22Rv1 (cell line): ENCODE measurements at regions not wholly inside any gene's neighbourhood (a gene's known extent, or its start where the extent isn't known, plus 50 kb on each side); places are given as distances from the start of the nearest gene placed in this dataset.

Experiments
- H3K27ac ChIP-seq: fragments of 450-650 bp; 2 replicates; pipeline ENCODE4 v1.5.1; 2017
- ZFX ChIP-seq: fragments of 450-650 bp; IDR thresholded peaks from 2 replicates; pipeline ENCODE4 v1.6.1; 2017; ENCODE audit warnings: antibody characterized with exemption, borderline replicate concordance
- TF ChIP-seq, protein P1 (sequence below): fragments of 450-650 bp; IDR thresholded peaks from 2 replicates; pipeline ENCODE4 v1.5.1; 2017; ENCODE audit warnings: mild to moderate bottlenecking

DNA sequence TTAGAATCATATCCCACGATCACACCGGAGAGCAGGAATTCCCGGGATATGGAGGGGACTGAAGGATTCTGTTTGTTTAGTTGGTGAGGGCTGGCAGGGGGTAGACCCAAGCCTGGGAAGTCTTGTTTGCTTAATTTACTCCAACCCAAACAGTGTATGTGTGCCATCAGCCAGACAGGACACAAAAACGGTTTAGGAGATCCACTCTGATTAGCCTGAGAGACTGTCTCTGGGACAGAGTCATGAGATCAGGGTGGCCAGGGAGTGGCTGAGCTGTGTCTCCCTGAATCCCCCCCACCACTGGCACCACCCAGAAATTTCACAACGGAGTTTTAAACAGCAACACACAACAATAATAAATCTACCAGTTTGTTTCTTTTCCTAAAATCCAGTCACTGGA is 127.0 kb downstream of the RBFOX3 start:
- TF ChIP-seq, protein P1, sequence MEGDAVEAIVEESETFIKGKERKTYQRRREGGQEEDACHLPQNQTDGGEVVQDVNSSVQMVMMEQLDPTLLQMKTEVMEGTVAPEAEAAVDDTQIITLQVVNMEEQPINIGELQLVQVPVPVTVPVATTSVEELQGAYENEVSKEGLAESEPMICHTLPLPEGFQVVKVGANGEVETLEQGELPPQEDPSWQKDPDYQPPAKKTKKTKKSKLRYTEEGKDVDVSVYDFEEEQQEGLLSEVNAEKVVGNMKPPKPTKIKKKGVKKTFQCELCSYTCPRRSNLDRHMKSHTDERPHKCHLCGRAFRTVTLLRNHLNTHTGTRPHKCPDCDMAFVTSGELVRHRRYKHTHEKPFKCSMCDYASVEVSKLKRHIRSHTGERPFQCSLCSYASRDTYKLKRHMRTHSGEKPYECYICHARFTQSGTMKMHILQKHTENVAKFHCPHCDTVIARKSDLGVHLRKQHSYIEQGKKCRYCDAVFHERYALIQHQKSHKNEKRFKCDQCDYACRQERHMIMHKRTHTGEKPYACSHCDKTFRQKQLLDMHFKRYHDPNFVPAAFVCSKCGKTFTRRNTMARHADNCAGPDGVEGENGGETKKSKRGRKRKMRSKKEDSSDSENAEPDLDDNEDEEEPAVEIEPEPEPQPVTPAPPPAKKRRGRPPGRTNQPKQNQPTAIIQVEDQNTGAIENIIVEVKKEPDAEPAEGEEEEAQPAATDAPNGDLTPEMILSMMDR: no peak
- TF ChIP-seq ZFX: no peak

DNA sequence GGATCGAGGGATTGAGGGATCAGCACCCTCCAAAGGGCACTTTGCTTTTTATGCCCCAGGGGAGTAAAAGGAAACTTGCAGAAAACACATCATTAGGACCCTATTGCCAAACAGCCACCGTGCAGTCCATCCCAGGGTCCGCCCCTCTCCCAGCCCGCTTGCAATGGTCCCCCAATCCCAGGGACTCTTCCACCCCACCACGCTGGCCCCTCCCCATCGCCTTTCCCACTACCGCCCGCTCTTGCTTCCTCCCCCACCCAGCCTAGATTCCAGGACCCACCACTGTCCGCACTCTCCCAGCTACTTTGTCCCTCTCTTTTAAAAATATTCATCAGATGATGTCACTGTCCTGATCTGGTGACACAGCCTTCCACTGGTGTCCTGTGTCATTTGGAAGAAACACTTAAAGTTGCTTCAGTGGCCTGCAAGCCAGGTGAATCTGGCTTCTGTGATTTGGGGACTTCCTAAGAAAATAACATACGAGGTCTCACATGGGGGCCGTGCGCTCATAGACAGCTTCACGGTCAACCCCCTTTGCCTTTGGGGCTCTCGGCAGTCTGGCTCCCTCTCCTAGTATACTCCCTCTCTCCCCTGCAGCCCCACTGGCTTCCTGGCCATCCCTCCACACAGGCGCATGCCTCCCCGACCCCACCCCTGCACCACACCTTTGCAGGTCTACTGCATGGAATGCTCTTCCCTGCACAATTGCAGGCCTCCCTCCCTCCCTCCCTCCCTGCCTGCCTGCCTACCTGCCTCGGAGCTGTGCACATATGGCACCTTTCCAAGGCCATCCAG is 127.9 kb downstream of the RBFOX3 start:
- TF ChIP-seq, protein P1: no peak
- TF ChIP-seq ZFX: no peak

More for the DNA sequence above, 127.0 kb downstream of the RBFOX3 start:
- no peak overlapping the region for H3K27ac ChIP-seq

DNA sequence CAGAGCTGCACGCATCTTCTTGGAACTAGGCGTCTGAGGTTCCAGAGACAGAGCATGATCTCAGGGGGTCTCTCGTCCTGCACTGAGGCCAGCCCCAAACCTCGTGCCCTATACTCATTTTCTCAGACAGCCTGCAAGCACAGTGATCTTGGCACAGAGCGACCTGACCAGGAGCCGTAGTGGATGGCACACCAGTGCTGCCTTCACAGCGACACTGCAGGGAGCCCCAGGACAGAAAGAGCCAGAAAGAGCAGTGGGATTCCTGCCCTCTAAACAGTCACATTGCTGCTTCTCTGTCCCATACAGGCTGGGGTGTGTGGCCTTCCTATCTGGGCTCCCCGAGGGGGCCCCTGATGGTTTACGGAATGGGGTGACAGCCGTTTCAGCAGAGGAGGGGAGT is 131.0 kb downstream of the RBFOX3 start:
- TF ChIP-seq ZFX: no peak
- TF ChIP-seq, protein P1: no peak

More for the DNA sequence above, 127.9 kb downstream of the RBFOX3 start:
- H3K27ac ChIP-seq: no peak overlapping the region

DNA sequence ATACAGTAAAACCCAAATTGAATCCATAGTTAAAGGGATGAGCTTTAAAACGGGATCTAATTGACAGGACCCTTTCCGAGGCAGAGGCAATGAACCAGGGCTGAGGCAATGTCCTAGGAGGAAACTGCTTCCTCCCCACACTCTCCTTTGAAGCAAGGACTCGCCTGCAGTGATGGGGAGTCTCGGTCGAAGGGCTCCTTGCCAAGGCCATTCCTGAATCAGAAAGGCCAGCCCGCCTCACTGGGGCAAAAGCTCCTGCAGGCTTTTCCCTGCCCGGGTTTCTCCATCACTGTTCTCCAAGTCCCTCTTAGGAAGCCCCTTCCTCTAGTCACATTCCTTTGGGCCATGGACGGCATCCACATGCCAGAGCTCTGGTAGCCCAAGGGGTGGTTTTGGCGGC is 132.0 kb downstream of the RBFOX3 start:
- H3K27ac ChIP-seq: no peak overlapping the region
- TF ChIP-seq, protein P1: no peak
- no peak for TF ChIP-seq ZFX

More for the DNA sequence above, 131.0 kb downstream of the RBFOX3 start:
- no peak overlapping the region for H3K27ac ChIP-seq

DNA sequence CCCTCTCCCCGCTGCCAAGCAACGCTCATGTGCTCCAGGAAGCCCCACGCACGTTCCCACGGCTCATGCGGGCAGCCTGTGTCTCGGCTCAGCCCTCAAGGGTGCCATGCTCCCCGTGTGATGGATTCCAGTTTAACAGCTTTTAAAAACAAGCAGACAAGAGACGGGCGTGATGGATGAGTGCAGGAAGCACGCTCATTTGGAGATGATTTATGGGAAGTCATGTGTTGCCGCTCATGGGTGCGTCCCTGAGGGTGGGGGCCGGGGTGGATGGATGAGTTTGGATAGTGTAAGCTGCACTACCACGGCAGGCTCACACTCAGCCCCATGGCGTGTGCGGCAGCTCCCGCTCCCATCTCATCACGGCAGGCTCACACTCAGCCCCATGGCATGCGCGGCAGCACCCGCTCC is 132.8 kb downstream of the RBFOX3 start:
- H3K27ac ChIP-seq: no peak overlapping the region
- TF ChIP-seq, protein P1: no peak
- no peak for TF ChIP-seq ZFX

DNA sequence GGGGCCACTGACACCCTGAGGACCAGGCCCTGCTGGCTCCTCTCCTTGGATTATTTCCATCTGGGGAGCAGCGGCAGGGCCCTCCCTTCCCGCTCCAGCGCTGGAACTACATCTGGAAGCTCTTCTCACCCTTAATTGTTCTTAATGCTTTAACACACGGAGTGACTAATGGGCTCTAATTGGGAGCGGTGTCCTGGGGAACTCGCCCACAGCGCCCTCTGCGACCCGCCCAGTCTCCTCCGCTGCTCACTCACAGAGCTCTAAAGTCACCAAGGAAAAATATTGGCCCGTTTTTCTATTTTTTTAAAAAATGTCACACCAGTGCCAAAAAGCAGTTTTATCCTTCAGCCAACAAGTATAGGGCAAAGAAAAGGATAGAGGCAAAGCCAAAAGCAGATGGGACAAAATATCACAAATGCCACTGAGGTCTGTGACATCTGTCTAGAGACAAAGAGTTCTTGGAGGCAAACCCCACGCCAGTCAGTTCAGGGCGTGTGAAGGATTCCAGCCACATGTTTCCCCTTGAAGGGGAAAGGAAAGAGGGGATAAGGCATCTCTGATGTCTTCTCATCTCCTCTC is 134.7 kb downstream of the RBFOX3 start:
- no peak overlapping the region for H3K27ac ChIP-seq
- TF ChIP-seq ZFX: no peak
- TF ChIP-seq, protein P1: no peak

DNA sequence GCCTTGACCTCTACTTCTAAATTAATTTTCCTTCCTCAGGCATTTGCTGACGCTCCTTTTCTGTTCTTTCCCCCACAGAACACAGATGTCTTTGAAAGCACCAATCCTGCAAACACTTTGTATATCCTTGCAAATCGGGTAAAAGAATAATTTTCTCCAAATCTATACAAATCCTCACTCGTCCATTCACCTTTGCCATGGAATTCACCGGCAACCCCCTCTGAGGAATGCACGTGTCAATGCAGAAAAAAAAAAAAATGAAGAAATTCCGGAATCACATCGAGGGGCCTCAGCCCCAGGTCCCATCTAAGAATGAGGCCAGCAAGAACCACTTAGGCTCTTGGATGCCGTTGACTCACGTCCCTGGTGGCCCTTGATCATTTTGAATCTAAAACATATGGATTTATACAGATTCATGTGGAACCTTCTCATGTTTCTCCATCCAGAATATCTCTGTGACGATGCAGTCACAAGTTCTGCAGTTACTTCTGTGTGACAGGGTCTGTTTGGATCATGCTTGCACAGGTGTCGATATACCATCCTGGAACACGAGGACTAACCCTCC is 136.9 kb downstream of the RBFOX3 start:
- TF ChIP-seq, protein P1: no peak
- TF ChIP-seq ZFX: no peak
- no peak overlapping the region for H3K27ac ChIP-seq
